Stimulated activated CD8-positive, alpha-beta memory T cell treated with anti-CD3 and anti-CD28 coated beads, Interleukin-4, amount 100 ng/mL, for 1 hour (primary cell): ENCODE measurements at regions not wholly inside any gene's neighbourhood (a gene's known extent, or its start where the extent isn't known, plus 50 kb on each side); places are given as distances from the start of the nearest gene placed in this dataset.

Experiments
- DNase-seq, 2 donors: peaks; one replicate each; pipeline ENCODE4 v3.0.0-alpha.2; 2020; ENCODE audit warnings: low read depth in 2 of 2, low spot score in 1 of 2

DNA sequence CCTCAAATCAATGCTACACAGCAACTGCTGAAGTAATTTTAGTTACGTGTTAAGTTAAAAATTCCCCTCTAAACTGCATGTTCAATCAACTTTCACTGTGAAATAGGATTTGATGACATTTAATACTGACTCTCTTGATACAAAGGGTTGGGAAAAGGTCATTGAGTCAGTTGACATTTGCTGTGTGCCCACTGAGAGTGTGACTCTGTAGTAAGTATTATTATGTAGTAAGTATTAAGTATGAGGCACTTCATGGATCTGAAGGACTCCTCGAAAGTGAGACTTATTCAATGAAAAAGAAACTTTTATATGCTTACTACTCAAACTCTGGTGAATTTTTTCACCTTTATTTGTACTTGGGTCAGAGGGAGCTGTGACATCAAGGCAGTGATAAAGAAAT is 83.1 kb upstream of the S1PR1 start:
- no peak for DNase-seq

DNA sequence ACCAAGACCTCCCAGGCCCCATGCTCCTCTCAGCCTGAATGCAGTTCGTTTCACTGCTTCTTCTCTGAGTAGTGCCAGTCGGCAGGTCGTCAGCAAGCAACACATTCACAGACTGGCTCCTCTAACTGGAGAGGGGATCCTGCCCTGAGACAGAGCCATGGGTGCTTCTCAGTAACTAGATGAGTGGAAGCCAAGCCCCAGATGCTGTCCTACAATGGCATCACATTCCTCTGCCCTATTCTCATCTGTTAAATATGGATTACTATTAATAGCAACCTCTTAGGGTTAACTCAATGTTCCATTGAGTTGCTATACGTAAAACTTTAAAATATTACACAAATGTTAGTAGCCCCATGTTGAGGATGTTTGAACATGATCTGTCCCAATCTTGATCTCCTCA is 84.2 kb upstream of the S1PR1 start:
- no peak for DNase-seq

DNA sequence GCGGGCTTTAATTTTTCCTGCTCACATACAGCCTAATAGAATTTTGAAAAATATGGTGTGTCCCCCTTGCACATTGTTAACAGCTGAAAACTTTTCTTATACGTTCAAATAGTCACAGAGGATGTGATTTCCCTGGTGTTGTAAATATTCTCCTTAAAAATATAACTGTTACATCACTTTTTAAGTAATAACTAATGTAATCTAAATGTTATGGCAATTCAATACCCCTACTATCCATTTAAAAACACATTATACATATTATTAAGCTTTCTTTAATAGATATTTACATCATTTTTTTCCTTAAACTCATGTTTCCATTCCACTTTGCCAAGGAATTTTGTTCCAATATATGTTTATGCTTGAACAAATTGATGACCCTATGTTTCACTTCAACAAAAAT is 85.5 kb upstream of the S1PR1 start:
- DNase-seq: no peak

DNA sequence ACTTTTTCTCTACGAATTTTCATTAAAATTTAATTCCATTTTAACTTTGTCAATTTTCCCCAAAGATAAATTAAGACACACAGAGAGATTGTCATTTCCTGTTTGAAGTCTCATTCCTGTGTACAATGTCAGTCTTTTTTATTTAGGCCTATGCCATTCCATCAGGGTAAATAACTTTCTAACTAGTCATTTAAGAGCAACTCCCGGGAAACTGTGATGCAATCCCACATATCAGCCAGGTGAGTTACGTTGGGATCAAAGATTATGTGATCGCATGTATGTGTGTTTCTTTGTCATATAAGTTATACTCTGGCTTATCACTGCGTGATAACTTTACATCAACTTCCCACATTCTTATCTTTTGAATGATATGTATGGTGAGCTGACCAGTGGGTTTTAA is 86.1 kb upstream of the S1PR1 start:
- DNase-seq: no peak

DNA sequence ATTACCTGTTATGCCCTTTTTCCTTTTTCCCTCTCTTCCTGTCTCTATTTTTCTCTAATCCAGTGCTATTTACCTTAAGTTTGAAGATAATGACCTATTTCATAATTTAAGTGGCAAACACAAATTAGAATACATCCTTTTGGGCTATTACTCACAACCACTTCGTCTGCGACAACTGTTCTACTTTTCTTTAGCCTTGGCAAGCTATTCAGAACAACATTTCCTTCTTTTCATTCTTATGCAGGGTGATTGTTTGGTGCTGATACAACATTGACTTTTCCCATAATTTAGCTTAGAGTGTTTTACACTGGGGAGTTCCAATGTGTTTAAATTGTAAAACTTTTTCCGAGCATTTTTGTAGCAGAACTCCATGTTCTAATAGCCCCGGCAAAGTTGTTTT is 86.6 kb upstream of the S1PR1 start:
- no peak for DNase-seq

DNA sequence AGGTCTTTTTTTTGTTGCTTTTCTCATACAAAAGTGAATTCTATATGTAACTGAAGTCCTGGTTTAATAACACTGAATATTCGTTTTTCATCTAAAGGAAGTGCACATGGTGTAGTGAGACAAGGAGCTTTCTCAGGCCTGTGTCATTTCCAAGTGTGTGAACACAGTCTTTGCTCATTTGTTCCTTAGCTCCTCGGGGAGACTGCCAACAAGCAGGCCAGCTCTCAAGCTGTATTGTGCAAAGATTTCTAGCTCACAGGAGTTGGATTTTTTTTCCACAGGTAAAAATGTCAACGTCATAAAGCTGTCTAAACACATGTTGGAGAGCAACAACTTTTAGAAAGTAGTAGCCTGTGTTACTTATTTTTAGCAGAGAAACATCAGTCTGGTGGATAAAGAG is 87.8 kb upstream of the S1PR1 start:
- no peak for DNase-seq

DNA sequence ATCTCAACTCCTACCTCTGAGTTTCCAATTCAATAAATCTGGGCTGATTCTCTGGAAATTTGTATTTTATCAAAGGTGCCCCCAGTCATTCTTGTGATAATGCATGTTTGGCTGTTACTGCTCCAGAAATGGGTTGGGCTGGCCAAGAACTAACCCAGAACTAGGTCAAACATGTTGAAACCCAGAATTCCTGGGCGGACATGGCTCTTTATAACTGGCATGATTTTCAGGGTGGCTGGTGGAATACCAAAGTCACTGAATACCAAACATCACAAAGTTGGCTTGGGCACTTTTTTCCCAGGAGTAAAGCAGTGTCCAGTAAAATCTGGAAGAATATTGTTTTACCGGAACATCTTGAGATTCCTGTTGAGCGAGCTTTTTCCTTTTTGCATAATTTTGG is 89.4 kb upstream of the S1PR1 start:
- DNase-seq: no peak

DNA sequence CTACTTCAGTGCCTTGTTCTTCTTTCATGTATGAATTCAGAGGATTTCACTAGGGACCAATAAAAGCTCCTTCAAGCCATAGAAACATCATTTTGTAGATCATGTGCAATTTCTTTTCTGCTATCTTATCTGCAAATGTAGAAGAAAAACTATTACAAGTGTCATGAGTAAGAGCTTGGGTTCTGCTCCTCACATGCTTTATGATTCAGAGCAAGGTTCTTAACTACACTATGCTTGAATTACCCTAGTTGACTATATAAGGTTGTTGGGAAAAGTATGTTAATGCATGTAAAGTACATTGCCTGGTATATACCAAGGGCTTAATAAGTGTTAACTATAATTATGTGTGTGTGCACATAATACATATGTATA is 91.4 kb upstream of the S1PR1 start:
- DNase-seq: no peak

DNA sequence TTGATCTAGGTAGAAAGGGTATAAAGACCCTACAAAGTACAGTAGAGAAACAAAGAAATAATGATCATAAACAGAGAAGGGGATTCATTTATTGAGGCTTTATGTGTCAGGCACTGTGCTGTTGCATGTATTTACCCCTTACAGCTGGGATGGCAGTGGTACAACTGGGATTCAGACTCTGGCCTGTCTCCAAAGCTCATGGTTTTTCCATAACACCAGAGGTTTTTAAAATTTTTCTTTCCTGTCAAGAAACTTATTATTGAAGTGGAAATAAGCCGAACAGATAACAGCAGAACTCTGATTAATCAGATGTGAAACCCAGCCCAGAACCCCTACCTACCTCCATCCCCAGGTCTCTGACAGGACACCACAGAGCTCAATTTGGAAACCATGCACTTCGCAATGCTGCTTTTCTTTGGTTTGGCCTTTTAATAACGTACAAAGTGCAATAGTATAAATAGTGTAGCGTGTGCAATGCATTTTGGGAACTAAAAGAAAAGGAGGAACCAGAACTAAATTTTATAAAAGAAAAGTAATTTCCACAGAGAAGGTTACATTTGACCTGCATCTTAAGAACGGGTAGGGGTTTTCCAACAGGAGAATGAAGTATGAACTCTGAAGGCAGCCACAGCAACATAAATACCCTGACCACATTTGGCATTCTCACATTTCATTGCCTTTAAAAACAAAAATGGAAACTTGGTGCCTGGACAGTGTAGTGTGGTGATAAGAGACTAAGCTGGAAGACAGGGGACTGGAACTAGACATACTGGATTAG is 92.0 kb upstream of the S1PR1 start:
- DNase-seq: no peak

DNA sequence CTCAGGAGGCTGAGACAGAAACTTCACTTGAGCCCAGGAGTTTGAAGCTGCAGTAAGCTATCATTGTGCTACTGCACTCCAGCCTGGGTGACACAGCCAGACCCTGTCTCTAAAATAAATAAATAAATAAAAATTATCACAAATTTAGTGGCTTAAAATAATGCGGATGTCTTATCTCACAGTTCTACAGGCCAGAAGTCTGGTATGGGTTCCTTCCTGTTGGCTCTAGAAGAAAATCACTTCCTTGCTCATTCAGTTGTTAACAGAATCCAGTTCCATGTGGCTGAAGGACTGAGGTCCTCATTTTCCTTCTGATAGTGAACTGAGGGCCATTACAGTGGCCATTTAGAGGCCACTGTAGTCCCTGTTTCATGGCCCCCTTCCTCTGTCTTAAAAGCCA is 94.6 kb upstream of the S1PR1 start:
- no peak for DNase-seq

DNA sequence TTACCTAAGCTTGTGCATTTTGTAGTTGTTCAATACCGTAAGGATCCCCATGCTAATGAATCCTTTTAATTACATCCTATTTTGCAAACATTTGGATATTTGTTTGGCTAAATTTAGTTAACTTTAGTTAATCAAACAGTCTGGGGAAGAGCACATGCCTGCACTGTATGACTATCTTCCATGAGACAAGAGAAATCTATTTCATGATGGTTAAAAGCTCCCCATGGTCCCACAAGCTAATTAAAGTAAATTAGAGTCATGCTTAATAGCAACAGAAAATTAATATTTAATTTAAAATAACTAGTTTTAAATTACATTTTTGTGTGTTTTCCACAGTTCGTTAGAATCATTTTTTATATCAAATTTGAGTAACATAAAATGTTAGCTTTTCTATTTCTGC is 95.4 kb upstream of the S1PR1 start:
- no peak for DNase-seq

DNA sequence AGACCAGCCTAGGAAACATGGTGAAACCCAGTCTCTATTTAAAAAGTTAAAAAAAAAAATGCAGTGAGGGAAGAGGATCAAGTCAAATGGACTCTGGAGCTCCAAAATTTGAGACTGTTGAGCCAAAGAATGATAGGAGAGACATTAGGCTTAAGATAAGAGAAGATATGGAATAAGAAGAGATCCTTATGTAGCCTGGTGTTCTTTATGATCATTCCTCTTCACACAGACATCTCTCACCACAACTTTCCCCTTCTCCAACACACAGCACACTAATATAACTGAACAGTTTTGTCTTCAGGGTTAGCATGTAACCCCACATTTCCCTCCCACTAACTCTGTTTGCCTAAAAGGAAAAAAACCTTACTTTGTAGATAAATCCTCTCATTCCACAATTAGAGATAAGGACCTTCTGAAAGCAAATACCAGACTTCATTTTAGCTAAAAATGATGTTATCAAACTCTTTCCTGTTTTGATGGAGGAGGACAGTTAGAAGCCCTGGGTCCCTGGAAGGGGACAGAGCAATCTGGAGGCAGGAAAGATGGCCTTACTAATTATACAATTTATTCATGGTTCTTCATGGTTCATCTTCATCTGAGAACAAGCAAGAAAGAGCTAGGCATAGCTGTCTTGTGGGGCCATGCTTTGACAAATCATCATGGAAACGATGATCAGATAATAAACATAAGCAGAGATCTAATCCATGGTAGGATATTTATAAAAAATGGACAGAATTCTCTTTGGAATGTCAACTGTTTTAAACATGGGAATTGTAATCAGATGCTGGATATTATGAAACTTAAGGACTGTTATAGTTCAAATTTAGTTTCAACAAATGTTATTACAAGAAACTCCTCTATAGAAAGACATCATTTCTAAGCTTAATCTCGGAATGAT is 96.7 kb upstream of the S1PR1 start:
- DNase-seq: no peak

DNA sequence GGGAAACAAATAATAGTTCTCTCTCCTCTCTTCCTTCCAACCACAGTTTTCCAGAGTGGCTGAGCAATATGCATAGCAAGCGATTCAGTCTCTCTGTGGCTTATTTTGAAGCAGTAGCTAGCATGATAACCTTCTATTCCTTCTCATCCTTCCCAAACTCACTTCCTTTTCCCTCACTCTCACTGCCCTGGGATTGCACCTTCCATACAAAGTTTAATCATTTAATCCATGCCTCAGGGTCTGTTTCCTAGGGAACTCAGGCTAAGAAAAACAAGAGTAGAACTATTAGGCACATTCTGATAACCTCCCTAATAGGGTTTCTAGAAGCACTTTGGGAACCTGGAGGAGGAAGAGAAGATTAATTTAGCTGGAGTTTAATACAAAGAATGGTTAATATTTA is 97.7 kb upstream of the S1PR1 start:
- no peak for DNase-seq

DNA sequence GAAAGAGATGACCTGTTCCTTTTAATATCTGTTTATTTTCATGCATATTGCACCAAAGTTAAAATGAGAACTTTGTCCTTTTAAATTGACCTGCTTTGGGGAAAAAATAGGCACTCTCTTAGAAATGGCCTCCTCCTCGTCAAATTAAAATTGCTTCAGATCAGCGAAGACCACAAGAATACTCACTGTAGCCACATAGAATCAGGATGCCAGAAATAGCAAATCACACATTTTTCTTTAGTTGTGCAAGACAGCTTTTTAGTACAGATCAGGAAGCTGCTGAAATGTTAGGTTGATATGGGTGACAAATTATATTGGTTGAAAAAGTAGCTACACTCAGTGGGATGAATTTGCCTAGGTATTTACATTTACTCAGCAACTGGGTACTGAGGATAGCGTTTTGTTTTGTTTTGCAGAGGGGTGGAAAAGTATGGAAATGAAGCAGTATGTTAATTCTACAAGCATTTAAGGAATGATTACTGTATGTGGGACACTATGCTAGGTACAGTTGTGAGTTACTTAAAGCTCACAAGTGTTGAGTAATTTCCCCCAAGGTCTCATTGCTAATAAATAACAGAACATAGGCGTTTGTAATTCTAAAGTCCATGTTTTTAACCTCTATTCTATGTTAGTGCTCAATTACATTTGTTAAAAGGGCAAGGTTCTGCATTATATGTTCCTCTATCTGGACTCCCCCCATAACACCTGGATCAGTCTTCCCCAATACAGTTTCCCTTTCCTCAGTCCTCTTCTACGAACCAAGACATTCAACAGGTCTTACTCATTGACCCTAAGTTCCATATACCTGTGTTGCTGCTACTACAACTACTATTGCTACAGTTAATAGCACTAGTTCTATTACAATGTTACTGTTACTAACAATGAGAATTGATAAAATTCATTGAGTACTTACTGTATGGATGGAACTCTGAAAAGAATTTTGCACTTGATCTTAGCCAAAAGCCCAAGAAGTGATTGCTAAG is 99.4 kb upstream of the S1PR1 start:
- no peak for DNase-seq

DNA sequence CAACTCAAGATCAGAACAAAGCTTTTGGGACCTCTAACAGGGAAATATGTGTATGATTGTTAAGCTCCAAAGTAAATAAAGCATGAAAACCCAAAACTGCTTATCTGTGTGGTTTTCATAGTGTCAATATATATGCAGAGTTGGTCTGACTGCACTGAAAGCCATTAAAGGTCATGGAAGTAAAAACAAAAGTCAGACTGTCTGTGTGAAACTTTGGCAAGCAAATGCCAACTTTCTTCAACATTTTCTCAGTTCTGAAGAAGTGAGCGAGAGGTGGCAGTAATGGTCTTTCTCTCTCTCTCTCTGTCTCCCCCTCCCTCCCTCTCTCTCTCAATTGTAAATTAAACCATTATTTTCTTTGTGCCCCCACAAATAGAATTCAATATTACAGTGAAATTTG is 100.1 kb upstream of the S1PR1 start:
- DNase-seq: no peak

DNA sequence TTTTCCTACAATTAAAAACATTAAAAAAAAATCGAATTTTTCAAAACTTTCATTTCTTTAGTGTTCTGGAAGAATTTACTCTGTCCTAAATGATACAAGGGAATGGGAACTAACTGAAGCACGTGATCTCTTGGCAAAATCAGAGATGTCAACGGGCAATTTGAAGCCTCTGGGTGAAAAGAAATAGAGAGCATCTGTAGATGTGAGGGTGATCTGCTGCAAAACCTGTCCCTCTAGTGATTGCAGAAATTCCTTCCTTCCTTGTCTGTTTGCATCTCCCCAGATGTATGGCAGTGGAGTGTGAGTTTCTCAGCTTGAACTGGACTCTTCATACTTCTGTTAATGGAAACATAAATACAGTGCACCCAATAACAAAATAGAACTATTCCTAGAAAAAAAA is 100.5 kb upstream of the S1PR1 start:
- no peak for DNase-seq

DNA sequence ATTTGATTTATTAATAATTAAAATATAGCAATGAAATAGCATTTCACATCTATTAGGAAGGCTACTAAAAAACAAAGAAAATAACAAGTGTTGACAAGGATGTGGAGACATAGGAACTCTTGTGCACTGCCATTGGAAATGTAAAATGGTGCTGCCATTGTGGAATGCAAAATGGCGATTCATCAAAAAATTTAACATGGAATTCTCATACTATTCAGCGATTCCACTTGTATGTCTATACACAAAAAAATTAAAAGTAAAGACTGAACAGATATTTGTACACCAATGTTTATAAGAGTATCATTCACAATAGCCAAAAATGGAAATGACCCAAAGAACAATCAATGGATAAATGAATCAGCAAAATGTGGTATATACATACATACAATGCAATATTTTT is 101.3 kb upstream of the S1PR1 start:
- no peak for DNase-seq

DNA sequence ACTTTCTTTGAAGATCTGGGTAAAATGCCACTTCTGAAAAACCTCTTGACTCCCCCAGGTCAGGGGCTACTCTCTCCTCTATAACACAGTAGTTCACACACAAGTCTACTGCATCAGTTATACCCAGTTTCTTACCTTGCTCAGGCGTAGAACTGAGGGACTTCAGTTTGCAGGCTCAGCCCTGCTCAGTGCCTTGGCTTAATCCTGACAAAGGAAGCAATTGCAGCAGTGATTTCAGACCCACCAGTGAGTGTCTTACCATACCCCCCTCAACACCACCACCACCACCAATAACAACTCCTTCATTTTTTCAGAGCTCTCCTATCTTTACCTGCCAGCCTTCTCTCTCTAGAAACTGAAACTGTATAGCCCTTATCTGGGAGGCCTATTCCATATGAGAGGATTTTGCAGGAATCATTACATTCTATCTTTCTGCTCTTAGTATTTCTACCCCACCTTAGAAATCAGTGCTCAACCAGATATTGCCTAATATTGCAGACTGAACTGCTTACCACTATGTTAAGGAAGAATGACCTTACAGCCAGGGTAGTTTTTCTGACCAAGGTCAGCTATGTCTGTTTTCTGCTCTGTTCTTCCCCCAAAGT is 105.5 kb upstream of the S1PR1 start:
- no peak for DNase-seq

DNA sequence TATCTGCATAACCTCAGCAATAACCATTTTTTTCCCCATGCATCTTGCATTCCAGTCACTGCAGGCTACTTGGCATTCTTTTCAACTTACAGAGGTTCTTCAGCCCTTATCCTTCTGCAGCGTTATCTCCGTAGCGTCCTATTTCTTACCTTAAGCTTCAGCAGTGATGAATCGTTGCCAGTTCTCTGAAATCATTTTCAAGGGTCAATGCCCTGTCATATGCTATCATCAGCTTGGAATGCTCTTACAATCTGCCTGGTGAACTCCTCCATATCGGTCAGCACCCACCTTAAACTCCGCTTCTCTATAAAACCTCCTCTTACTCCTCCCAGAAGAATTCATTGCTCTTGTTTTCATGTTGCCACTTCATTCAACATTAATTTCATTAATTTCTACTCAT is 105.1 kb upstream of the DPH5 start:
- no peak for DNase-seq

DNA sequence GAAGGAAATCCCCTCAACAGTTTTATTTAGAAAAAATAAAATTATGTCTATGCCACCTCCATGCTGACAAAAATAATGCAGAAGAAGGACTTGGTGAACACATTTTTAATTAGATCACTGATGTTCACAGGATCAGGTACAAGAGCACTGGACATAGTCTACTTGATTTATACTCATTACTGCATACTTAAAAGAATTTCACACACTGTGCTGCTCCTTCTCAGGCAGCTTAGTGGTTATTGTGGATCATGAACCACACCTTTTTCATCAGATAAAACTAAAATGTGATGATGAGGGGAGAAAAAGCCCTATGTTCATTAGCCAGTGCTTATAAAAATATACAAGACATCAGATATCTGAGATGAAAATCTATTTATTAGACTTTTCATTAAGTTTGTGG is 103.3 kb upstream of the DPH5 start:
- DNase-seq: no peak

DNA sequence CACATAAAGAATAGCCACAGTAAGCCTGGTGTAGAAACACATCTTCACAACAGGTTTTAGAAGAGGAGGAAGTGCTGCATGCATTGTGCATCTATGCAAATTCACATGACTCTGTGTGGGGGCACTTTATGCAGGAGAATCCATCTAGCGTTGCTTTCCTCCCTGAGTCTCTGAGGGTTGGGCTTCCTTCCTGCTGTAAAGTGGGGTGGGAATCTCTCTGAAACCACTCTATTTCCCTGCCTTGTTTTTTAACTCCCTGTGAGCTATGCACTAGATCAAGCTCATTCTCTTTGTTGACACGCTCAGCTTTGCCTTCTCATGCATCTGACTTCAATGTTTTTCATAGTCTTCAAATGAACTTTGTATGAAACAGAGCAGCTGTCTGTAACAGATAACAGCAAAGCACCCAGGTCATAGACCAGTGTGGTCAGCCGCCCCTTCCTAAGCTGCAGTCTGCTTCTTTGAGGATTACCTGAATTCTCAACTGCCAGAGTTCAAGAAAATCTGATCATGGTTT is 102.7 kb upstream of the DPH5 start:
- no peak for DNase-seq
